SKM-1 (cell line): ENCODE measurements at regions not wholly inside any gene's neighbourhood (a gene's known extent, or its start where the extent isn't known, plus 50 kb on each side); places are given as distances from the start of the nearest gene placed in this dataset.

Experiments used
- DNase-seq: peaks from one replicate; lab custom pipeline; 2025; ENCODE audit not compliant: unreplicated experiment; lab: John Stamatoyannopoulos, UW

DNA sequence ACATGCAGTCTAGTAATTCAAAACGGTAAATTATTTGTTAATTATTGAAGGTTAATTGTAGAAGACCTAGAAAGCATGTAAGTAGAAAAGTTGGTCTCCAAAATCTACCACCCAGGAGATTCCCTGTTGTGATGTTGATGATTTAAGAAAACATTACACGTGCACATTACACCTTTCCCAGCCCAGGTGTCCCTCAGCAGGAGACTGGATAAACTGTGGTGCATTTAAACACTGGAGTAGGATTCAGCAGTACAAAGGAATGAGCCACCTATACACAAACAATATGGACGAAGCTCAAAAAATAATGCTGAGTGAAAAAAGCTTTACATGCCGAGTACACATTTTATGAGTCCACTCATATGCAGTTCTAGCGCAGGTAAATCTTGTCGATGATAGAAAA lies 109.0 kb upstream of the STARD3NL start:
- no peak for DNase-seq

DNA sequence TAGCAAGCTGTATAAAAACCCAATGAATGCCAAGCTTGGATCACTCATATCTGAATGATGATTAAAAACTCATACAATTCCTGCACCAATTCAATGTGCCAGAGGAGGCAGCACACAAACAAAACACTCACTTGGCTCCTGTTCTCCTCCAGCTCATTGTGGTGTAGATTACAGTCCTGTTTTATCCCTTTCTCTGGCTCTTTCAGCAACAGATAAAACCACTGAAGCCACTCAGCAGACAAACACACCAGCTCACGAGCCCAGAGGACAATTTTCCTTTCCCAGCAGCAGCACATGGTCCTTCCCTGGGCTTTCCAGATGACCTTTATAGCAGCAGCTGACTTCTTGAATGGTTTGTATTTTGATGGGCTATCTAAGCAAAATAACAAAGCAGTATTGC lies 107.3 kb upstream of the STARD3NL start:
- DNase-seq: peak; percentile 16

DNA sequence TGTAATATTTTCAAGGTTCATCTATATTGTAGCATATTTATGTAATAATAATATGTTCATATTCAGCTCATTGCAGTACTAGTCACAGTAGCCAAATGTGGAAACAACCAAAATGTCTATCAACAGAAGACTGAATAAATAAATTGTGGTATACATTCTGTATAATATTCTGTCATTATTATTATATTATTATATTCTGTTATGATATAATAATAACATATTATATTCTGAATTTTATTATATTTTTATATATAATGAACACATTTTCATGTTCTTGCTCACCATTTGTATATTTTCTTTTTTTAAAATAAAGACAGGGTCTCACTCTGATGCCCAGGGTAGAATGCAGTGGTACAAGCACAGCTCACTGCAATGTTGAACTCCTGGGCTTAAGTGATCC lies 91.2 kb upstream of the STARD3NL start:
- DNase-seq: no peak

DNA sequence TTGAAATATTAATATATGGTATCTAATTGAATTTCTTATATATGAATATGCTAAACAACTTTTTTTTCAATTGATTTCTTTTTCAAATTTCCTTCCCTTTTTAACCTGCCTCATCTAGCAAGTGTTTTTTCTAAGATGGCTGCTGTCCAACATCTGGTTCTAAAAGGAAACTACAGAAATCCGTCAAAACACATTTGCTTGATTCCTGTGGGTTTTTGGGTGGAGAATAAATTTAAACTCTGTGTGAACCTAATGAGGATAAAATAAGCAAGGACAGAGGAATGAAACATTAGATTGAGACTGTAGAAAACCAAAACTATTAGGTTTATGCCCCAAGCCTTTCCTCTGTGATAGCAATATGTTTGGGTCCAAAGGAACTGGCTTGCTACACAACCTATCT lies 75.5 kb upstream of the STARD3NL start:
- DNase-seq: no peak

DNA sequence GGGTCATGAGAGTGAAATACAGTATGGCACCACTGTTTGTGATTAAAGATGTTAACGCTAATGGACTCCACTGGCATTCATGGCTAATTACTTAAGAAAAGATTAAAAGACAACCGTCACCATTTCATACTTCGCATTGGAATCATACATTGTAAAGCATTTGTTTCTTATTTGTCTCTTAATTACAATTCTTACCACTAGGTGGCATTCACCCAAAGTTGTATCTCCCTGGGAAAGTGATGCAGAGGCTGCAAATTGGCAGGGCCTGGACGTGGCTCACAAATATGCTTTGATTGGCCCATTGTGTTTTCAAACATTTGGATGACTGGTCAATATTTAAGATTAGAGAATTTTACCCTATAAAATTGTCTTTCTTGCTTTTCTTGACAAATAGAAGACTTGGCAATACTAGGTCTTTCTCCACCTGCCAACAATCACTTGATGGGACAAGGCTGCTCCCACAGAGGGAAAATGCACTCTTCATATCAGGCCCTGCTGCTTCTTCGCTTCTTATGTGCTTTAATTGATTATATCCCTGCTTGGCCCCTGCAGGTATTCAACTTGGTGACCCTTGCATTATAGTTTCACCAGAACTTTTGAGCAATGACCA lies 72.1 kb upstream of the STARD3NL start:
- DNase-seq: peak; percentile 13

DNA sequence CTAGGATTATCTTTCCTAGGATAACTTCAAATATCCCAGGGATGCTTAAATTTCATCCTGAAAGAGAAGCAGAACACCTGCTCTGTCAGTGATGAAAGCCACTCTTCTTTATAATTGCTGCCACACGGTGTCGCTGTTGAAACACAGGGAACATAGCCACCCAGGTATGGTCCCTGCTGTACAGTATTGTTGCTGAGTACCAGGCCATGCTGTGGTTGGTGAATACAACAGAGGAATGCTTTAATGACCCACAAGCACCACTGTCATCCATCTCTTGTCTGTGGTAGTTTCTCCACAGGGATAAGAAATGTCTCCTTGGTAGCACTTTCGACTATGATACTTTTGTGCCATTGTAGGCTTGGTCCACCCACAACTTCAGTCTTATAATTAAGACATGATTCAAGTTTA lies 70.6 kb upstream of the STARD3NL start:
- peak; percentile 18 for DNase-seq

DNA sequence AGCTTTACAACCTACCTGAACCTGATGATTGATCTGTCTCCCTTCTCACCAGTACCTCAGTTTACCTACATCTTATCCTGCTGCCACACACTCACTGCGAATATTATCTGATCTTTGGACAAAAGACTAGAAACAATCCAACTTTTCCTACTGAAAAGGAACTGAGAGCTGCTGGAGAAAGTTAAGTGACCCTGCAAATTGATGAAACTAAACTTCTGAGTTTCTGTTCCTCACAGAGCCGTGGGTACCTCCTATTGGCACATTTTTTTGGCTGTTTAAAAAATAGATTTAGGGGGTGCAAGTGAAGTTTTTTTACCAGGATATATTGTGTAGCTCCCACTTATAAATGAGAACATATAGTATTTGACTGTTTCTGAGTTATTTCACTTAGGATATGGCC lies 66.0 kb upstream of the STARD3NL start:
- no peak for DNase-seq

DNA sequence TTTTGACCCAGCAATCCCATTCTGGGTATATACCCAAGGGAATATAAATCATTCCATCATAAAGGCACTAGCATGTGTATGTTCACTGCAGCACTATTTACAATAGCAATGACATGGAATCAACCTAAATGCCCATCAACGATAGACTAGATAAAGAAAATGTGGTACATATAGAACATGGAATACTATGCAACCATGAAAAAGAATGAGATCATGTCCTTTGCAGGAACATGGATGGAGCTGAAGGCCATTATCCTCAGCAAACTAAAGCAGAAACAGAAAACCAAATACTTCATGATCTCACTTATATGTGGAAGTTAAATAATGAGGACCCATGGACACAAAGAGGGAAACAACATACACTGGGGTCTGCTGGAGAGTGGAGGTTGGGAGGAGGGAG lies 58.0 kb upstream of the STARD3NL start:
- DNase-seq: no peak

DNA sequence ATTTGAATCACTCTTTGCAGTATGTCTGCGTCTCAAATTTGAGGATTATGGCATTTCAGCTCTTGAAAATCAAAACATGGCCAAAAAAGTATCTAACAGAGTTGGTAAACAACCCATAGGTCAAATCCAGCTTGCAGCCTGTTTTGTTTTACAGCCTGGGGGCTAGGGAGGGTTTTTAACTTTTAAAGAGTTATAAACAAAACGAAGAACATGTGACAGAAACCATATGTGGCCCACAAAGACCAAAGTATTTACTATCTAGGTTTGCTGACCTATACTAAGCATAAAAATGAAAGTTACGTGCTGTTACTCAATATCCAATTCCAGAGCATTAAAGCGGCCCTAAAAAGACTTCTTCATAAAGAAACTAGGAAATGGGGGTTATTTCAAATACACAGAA lies 55.5 kb upstream of the STARD3NL start:
- no peak for DNase-seq

DNA sequence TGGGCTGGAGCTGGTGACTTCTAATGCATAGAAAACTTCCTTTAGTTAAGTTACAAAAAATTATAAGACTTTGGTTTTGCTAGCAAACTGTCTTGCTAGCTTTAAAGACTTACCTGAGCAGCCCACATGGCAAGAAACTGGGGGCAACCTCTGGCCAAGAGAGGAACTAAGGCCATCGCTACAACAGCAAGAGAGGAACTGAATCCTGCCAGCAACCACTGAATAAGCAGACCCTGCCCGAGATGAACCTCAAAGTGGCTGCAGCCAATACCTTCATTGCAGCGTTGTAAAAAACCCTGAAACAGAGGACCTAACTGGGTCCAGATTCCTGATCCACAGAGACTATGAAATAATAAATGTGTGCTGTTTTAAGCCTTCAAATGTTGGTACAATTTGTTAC lies 54.6 kb upstream of the STARD3NL start:
- no peak for DNase-seq

DNA sequence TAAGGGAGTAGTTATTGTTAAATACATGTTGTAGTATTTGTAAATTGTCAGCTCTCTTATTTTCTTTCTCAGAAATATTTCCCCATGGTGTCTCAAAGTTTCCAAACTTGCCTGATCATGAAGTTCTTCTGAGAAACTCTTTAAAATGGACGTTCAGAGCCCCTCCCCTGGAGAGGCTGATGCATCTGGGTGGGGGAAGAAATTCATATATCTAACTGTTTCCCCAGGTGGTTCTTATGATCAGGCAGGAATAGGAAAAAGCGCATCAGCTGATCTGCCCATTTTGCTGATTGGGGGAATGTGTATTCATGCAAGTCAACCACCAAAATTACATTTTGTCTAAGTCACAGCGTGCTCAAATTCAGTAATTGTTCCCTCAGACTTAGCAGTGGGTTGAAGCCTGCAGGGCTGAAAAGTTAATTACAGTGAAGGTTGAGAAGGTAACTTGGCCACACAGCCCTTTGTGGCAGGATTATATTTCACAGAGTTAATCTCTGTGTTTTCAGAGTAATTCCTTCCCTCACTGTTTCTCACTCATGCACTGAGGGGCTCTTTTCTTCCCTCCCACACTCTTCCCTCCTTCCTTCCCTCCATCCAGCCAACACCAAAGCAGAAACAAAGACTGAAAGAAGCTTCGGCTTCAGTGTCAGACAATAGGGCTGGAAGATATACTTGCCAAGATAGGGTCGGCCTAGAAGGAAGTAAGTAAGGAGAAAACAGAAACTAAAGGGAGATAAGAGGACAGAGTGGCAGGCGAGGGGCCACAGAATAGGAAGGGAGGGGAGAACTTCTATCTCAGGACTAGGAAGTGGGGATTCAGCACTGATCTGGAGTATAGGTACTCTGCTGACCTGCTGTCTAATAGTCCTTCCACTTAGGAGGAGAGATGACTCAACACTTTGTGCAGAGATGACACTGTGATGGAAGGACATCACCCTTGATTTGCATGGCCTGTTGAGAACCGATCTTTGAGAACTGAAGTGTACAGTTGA lies 50.5 kb upstream of the STARD3NL start:
- no peak for DNase-seq
